HS-27A (cell line): ENCODE measurements at regions not wholly inside any gene's neighbourhood (a gene's known extent, or its start where the extent isn't known, plus 50 kb on each side); places are given as distances from the start of the nearest gene placed in this dataset.

Experiments used
- DNase-seq: peaks from one replicate; pipeline ENCODE4 v3.0.0-alpha.2; 2012; ENCODE audit warnings: low read depth, missing footprints

DNA sequence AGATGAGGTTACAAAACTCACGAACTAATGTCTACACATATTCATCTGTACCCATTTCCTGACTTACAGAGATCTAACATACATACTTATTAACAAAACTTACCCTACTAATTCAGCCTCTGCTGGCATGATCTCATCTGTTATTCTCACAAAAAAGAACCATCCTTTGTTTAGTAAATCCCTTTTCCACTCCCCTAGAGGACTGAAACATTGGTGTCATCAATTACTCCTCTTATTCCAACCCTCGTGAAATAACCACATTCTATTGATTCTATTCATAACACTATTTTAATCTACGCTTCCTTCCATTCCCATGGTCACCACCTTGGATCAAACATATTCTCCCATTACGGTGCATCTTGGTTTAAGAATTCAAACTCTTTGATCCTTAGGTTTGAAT is 505.9 kb downstream of the SI start:
- DNase-seq: no peak

DNA sequence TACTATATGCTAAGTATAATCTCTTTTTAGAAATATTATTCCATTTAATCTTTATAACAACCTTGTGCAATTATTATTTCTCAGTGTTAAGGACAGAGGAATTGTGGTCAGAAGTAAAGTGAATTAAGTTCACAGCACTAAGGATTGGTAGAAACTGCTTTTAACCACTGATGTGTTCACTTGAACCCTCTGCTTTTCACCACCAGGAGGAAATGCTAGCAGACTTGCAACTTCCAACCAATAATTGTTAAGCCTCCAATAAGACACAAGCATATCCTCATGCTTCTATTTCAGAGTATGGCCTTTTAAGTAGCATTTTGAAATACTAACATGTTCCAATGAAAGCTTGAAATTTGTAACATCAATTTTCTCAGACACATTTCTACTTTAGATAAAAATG is 527.4 kb downstream of the SI start:
- no peak for DNase-seq

- no peak for DNase-seq
These were observed 539.1 kb downstream of the SI start for GRCh38 chr3:164539215-164539614.

DNA sequence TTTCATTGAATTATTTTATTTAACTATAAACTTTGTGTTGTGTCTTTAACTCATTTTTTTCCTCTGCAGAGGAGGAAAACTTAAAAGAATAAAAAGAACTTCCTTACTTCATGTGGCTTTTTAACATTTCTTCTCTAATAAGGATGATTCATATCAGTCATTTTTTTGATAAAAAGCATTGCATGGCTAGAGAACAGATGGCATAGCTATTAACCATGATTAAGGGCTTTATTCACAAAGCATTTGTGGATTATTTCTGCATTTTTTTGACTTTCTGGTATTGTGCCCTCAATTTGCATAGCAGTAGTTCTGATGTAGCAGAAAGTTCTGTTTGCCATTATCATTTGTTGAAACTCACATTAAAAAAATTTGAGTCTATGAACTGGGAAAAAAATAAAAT is 540.8 kb downstream of the SI start:
- no peak for DNase-seq

- no peak for DNase-seq
These were observed 545.0 kb downstream of the SI start for GRCh38 chr3:164533275-164533674.

- DNase-seq: no peak
These were observed 552.0 kb downstream of the SI start for GRCh38 chr3:164526250-164526649.

- no peak for DNase-seq
These were observed 554.1 kb downstream of the SI start for GRCh38 chr3:164524201-164524600.

GRCh38 chr3:164522073-164522763 is 556.1 kb downstream of the SI start:
- DNase-seq: no peak

DNA sequence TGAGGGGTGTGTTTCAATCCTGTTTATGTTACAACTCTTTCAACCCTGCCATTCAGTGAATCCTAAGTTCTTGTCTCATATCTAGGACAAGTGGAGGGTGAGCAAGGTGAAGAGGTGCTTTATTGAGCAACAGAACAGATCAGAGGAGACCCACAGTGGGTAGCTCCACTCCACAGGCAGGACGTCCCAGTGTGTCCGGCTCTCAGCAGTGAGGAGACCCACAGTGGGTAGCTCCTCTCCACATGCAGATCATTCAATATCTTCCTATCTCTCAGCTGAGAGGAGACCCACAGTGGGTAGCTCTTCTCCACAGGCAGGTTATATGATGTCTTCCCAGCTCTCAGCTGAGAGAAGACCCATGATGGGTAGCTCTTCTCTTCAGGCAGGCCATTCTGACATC is 556.7 kb downstream of the SI start:
- no peak for DNase-seq

- no peak for DNase-seq
These were observed 557.2 kb downstream of the SI start for GRCh38 chr3:164521139-164521538.

DNA sequence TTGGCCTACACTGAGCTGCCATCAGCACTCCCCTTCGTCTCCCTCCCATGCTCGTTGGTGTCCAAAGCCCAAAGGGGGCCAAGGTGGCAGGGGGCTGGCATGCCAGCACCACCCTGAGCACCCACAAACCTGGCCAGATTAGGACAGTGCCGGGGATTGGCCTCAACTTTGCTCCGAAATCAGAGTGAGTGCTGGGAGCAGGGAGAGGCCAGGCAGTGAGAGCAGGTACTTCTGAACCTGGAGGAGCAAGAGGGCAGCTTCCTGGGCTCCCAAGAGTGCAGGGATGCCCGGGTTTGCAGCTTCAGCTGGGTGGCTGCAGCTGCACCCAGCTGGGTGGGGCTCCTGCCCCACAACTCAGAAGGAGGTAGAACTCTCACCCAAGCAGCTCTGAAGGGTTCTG is 563.0 kb downstream of the SI start:
- no peak for DNase-seq

GRCh38 chr3:164514576-164514975 is 563.7 kb downstream of the SI start:
- DNase-seq: no peak

DNA sequence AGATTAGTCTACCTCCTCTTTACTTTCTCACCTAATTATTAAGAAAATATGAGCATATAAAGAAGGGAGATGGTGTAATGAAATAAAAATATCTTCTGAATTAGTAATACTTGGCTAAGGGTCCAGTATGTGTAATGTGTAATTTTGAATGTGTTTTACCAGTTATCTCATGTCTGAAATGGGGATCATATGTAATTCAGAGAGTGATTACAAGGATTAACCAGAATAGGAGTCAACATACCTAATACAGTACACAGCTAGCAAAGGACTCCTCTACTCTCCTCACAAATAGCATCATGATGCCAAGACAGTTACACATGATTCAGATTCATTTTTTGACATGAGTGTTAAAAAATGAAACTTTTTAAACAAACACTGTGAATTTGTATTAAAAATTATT is 570.4 kb downstream of the SI start:
- no peak for DNase-seq

- DNase-seq: no peak
These were observed 579.4 kb downstream of the SI start for GRCh38 chr3:164498917-164499316.

DNA sequence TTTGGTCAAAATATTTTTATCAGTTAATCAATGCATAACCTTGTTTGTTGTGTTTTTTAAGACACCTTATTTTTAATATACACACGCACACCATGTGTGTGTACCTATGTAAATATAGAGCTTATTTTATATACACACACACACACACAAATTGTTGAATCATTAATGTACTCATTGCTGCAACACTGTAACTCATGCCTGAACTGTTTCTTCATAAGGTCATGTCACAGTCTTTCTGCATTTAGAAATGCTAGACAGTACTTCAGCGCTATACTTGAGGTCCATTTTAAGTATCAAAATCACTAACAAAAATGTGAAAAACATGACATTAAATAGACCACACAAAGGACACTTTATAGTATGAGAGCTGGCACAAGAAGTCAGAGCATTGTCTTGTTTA is 589.4 kb downstream of the SI start:
- DNase-seq: no peak

DNA sequence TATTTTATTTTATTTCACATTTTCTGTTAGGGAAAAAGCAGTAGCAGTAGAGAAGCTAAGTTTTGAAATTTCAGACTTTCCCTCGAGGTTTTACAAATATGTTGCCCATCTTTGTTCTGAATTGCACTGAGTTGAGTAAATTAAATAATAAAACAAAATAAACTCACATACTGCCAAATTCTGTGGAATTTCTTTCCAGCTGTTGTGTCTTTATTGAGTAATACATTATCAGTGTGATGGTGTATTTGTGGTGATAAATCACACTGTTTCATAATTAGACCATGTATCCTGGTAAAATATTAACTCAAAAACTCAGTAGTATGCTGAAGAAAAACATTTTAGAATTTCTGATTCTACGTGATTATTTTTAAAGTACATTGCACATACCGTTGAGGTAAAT is 592.1 kb downstream of the SI start:
- DNase-seq: no peak

GRCh38 chr3:164479978-164480377 is 598.3 kb downstream of the SI start:
- DNase-seq: no peak

DNA sequence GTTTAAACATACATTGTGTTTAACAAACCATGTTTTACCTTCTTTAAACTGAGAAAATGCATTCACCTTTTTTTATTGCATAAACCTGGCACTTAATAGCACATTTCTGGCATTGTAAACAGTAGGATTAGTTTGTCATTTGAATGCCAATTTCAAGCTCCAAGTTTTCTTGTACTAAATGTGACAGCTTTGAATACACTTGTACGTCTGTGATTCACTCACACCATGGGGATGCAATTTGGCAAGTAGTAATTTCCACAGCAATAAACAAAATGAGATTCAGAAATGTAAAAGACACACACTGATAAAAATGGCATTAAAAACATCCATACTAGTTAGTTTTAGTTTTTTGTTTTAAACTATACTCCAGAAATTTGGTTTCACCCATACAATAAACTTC is 598.9 kb downstream of the SI start:
- DNase-seq: no peak

- no peak for DNase-seq
These were observed 600.0 kb downstream of the SI start for GRCh38 chr3:164478323-164478722.

DNA sequence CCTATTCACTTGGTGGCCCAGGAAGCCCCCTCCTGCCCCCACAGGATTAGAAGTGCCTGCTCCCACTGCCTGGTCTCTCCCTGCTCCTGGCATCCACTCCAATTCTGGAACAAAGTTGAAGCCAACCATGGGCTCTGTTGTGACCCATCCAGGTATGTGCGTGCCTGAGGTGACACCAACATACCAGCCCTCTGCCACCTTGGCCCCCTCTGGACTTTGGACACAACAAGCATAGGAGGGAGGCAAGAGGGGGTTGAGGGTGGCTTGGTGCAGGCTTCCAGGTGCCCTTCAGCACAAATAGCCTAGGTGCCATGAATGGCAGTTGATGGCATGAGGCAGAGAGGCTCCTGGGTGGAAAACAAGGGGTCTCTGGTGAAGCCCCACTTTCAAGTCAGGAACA is 600.9 kb downstream of the SI start:
- no peak for DNase-seq

GRCh38 chr3:164476631-164477030 is 601.7 kb downstream of the SI start:
- no peak for DNase-seq

GRCh38 chr3:164470471-164470870 is 607.8 kb downstream of the SI start:
- DNase-seq: peak; percentile 62

DNA sequence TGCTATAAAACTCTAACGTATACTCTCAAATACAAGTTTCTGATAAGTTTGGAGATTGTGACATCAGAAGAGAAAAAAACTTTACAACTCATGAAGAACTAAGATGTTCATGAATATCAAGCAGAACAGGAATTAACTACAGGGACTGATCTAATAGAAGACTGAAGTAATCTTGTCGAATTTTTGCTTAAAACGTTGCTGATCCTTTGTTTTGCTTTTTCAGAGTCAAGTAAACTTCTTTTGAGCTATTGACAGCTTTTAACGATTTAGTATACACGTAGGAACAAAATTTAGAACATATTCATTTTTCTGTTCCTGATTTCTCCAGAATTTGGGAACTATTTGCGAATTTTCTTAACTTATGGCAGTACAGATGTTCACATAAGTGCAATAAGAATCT is 610.2 kb downstream of the SI start:
- DNase-seq: no peak

DNA sequence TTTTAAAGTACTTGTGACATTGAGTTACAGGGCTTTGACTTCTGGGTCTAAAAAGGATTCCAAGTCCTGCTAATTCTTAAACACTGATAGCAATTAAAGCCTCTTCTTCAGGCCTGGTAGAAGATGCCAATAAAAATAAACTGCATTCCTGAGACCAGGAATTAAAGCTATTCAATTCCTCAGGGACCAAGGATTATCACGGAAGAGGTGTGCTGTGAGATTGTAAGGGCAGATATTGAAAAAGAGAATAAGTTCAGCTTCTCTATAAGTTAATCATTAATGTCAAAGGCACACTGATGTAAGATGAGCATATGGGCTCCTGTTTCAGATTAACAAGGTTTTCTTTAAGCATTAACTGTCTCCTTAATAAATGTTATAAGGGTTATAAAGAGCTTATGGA is 611.3 kb downstream of the SI start:
- DNase-seq: no peak

GRCh38 chr3:164465172-164465571 is 613.1 kb downstream of the SI start:
- peak; percentile 88 for DNase-seq
